Keratinocyte (primary cell): ENCODE measurements at regions not wholly inside any gene's neighbourhood (a gene's known extent, or its start where the extent isn't known, plus 50 kb on each side); places are given as distances from the start of the nearest gene placed in this dataset.

Experiments used
- DNase-seq: peaks from one replicate; pipeline ENCODE4 v3.0.0-alpha.2; 2011; ENCODE audit warnings: low read depth, missing footprints, low spot score
- FAIRE-seq: peaks from 2 replicates; lab custom pipeline; 2011; peaks lifted over from hg19 to GRCh38; lab: Jason Lieb, UNC
- H2AFZ ChIP-seq: 2 replicates; pipeline ENCODE4 v1.6.0; 2012; ENCODE audit warnings: low read length, control low read depth, inconsistent platforms; ENCODE audit not compliant: control insufficient read depth
- H3K27ac ChIP-seq: 2 replicates; pipeline ENCODE4 v1.5.1; 2011; ENCODE audit warnings: low read length; ENCODE audit not compliant: control insufficient read depth, insufficient read depth
- H3K27me3 ChIP-seq: 3 replicates; pipeline ENCODE4 v1.6.0; 2011; ENCODE audit warnings: low read length; ENCODE audit not compliant: control insufficient read depth, insufficient read depth; ENCODE audit errors: extremely low read depth
- H3K36me3 ChIP-seq, 2 experiments: 2 replicates in 1 of 2; 3 replicates in 1 of 2; pipeline ENCODE4 v1.5.1; 2011; ENCODE audit warnings: low read length in 2 of 2, mild to moderate bottlenecking in 1 of 2; ENCODE audit not compliant: control insufficient read depth in 2 of 2, insufficient read depth in 2 of 2; ENCODE audit errors: extremely low read depth in 1 of 2
- H3K4me1 ChIP-seq: 3 replicates; pipeline ENCODE4 v1.5.1; 2011; ENCODE audit warnings: low read length; ENCODE audit not compliant: control insufficient read depth, insufficient read depth; ENCODE audit errors: extremely low read depth
- H3K4me2 ChIP-seq: 3 replicates; pipeline ENCODE4 v1.6.0; 2011; ENCODE audit warnings: low read depth, low read length; ENCODE audit not compliant: control insufficient read depth, insufficient read depth; ENCODE audit errors: extremely low read depth
- H3K4me3 ChIP-seq, 3 experiments: fragments of 200-600 bp in 1 of 3; sonication (generic) in 1 of 3; 2 replicates in 2 of 3; 3 replicates in 1 of 3; pipeline ENCODE4 v1.5.1; 2011 to 2016; ENCODE audit warnings: low read length in 3 of 3, mild to moderate bottlenecking in 3 of 3, control low read depth in 2 of 3, inconsistent platforms in 1 of 3, low read depth in 1 of 3, mixed read lengths in 1 of 3, mixed run types in 1 of 3, moderate library complexity in 1 of 3; ENCODE audit not compliant: control insufficient read depth in 2 of 3, insufficient read depth in 2 of 3; ENCODE audit errors: extremely low read depth in 1 of 3
- H3K79me2 ChIP-seq: 2 replicates; pipeline ENCODE4 v1.6.0; 2012; ENCODE audit warnings: low read length; ENCODE audit not compliant: control insufficient read depth, insufficient read depth
- H3K9ac ChIP-seq: 3 replicates; pipeline ENCODE4 v1.6.0; 2011; ENCODE audit warnings: low read length; ENCODE audit not compliant: control insufficient read depth, insufficient read depth; ENCODE audit errors: extremely low read depth
- H3K9me1 ChIP-seq: 3 replicates; pipeline ENCODE4 v1.6.0; 2011; ENCODE audit warnings: low read length; ENCODE audit not compliant: control insufficient read depth, insufficient read depth; ENCODE audit errors: extremely low read depth
- H3K9me3 ChIP-seq: 2 replicates; pipeline ENCODE4 v1.5.1; 2012; ENCODE audit warnings: low read depth, low read length; ENCODE audit not compliant: control insufficient read depth
- H4K20me1 ChIP-seq: 3 replicates; pipeline ENCODE4 v1.6.0; 2011; ENCODE audit warnings: low read length; ENCODE audit not compliant: control insufficient read depth, insufficient read depth; ENCODE audit errors: extremely low read depth
- EZH2 ChIP-seq: IDR thresholded peaks from one replicate; pipeline ENCODE4 v1.6.1; 2012; ENCODE audit warnings: inconsistent platforms, mild to moderate bottlenecking, low read length, moderate library complexity
- dilution Hi-C: fragments of 300-500 bp; cut with MboI; formaldehyde crosslinking; loops from one replicate; pipeline ENCODE4 v1.7.0; 2020; ENCODE audit warnings: low sequenced_read_pairs; ENCODE audit not compliant: extremely low pct_ligation_motif_present
- TF ChIP-seq, protein P1 (sequence below), 3 experiments: IDR thresholded peaks in 1 of 3; conservative IDR thresholded peaks in 1 of 3; optimal IDR thresholded peaks in 1 of 3; 2 replicates in 2 of 3; 3 replicates in 1 of 3; pipeline versions ENCODE3 to v1.5.1; 2011; ENCODE audit warnings: low read length in 3 of 3, mild to moderate bottlenecking in 3 of 3, moderate library complexity in 2 of 3, control low read depth in 1 of 3, inconsistent platforms in 1 of 3; ENCODE audit not compliant: insufficient read depth in 2 of 3; ENCODE audit errors: extremely low read depth in 1 of 3

GRCh38 chr2:236874866-236875481, 210.7 kb upstream of the COPS8 start:
- H3K4me3 ChIP-seq = no peak overlapping the region
- no peak overlapping the region for H3K9ac ChIP-seq
- H3K4me1 ChIP-seq = peaks cover 57% of the 10 kb centered on the region
- H3K27ac ChIP-seq = peak overlapping the region; percentile 59
- DNase-seq (no peak), FAIRE-seq (peak; percentile 43)
- no peaks in the 10 kb centered on the region for H3K9me3 ChIP-seq
- dilution Hi-C loops = no loop called here
- no peaks in the 10 kb centered on the region for H3K27me3 ChIP-seq
- peaks cover 2% of the 10 kb centered on the region for H3K9me1 ChIP-seq
- TF ChIP-seq EZH2 = no peak
- TF ChIP-seq, protein P1, sequence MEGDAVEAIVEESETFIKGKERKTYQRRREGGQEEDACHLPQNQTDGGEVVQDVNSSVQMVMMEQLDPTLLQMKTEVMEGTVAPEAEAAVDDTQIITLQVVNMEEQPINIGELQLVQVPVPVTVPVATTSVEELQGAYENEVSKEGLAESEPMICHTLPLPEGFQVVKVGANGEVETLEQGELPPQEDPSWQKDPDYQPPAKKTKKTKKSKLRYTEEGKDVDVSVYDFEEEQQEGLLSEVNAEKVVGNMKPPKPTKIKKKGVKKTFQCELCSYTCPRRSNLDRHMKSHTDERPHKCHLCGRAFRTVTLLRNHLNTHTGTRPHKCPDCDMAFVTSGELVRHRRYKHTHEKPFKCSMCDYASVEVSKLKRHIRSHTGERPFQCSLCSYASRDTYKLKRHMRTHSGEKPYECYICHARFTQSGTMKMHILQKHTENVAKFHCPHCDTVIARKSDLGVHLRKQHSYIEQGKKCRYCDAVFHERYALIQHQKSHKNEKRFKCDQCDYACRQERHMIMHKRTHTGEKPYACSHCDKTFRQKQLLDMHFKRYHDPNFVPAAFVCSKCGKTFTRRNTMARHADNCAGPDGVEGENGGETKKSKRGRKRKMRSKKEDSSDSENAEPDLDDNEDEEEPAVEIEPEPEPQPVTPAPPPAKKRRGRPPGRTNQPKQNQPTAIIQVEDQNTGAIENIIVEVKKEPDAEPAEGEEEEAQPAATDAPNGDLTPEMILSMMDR (optimal IDR thresholded peaks at IDR 0.05 in 1 of 3, IDR thresholded peaks at IDR 0.05 in 1 of 3, conservative IDR thresholded peaks at IDR 0.05 in 1 of 3; ENCODE audit: extremely low read depth in 1 of 3, insufficient read depth in 2 of 3, low read length in 3 of 3) = no peak
- H2AFZ ChIP-seq = no peak overlapping the region
- H3K36me3 ChIP-seq = no peaks in the 10 kb centered on the region
- no peaks in the 10 kb centered on the region for H4K20me1 ChIP-seq
- peak overlapping the region; percentile 70 for H3K4me2 ChIP-seq
- H3K79me2 ChIP-seq = no peaks in the 10 kb centered on the region

- Histone ChIP-seq H4K20me1 (no peaks in the 10 kb centered on the region), H3K27me3 (no peaks in the 10 kb centered on the region), H3K79me2 (no peaks in the 10 kb centered on the region), H3K9me3 (no peaks in the 10 kb centered on the region), H3K27ac (peak overlapping the region; percentile 59), H3K9me1 (peaks cover 2% of the 10 kb centered on the region), H3K36me3 (no peaks in the 10 kb centered on the region), H3K4me1 (peaks cover 50% of the 10 kb centered on the region), H3K9ac (peak overlapping the region; percentile 28), H2AFZ (peak overlapping the region; percentile 72), H3K4me3 (peak overlapping the region in 1 of 3 experiments; percentile 38), H3K4me2 (peak overlapping the region; percentile 70)
- FAIRE-seq (peak; percentile 99), DNase-seq (no peak)
- dilution Hi-C loops = no loop called here
- no peak for TF ChIP-seq EZH2
- TF ChIP-seq, protein P1 (optimal IDR thresholded peaks at IDR 0.05 in 1 of 3, IDR thresholded peaks at IDR 0.05 in 1 of 3, conservative IDR thresholded peaks at IDR 0.05 in 1 of 3; ENCODE audit: extremely low read depth in 1 of 3, insufficient read depth in 2 of 3, low read length in 3 of 3) = no peak
Observed at GRCh38 chr2:236875906-236876505, 209.7 kb upstream of the COPS8 start.
